ENCODE measurements at regions not wholly inside any gene's neighbourhood (a gene's known extent, or its start where the extent isn't known, plus 50 kb on each side); places are given as distances from the start of the nearest gene placed in this dataset.

GRCh38 chr1:178020968-178021640 lies 51.2 kb upstream of the SEC16B start:
- DNase-seq (ENCODE audit: low read depth): peak; percentile 43
- TF ChIP-seq CTCF (IDR thresholded peaks at IDR 0.05; ENCODE audit: insufficient read depth, low read depth, low read length, missing control alignments): no peak
- no peak overlapping the region for H3K4me3 ChIP-seq (ENCODE audit: low read length)

GRCh38 chr1:178021950-178022349 lies 52.1 kb upstream of the SEC16B start:
- no peak for DNase-seq (ENCODE audit: low read depth)
- TF ChIP-seq CTCF (IDR thresholded peaks at IDR 0.05; ENCODE audit: insufficient read depth, low read depth, low read length, missing control alignments): no peak

GRCh38 chr1:178023181-178023618 lies 53.3 kb upstream of the SEC16B start:
- no peak for TF ChIP-seq CTCF (IDR thresholded peaks at IDR 0.05; ENCODE audit: insufficient read depth, low read depth, low read length, missing control alignments)
- H3K4me3 ChIP-seq (ENCODE audit: low read length): no peak overlapping the region
- DNase-seq (ENCODE audit: low read depth): no peak

More at GRCh38 chr1:178021950-178022349, 52.1 kb upstream of the SEC16B start:
- H3K4me3 ChIP-seq (ENCODE audit: low read length): no peak overlapping the region

GRCh38 chr1:178024504-178024903 lies 54.6 kb upstream of the SEC16B start:
- TF ChIP-seq CTCF (IDR thresholded peaks at IDR 0.05; ENCODE audit: insufficient read depth, low read depth, low read length, missing control alignments): no peak
- no peak for DNase-seq (ENCODE audit: low read depth)
- H3K4me3 ChIP-seq (ENCODE audit: low read length): no peak overlapping the region

- TF ChIP-seq CTCF (IDR thresholded peaks at IDR 0.05; ENCODE audit: insufficient read depth, low read depth, low read length, missing control alignments): no peak
- no peak overlapping the region for H3K4me3 ChIP-seq (ENCODE audit: low read length)
- no peak for DNase-seq (ENCODE audit: low read depth)
These were observed 55.9 kb upstream of the SEC16B start for GRCh38 chr1:178025613-178026356.

GRCh38 chr1:178028841-178029481 lies 59.1 kb upstream of the SEC16B start:
- TF ChIP-seq CTCF (IDR thresholded peaks at IDR 0.05; ENCODE audit: insufficient read depth, low read depth, low read length, missing control alignments): no peak
- DNase-seq (ENCODE audit: low read depth): no peak
- no peak overlapping the region for H3K4me3 ChIP-seq (ENCODE audit: low read length)
